MM.1S (cell line): ENCODE measurements at regions not wholly inside any gene's neighbourhood (a gene's known extent, or its start where the extent isn't known, plus 50 kb on each side); places are given as distances from the start of the nearest gene placed in this dataset.

ENCODE experiments used
- DNase-seq: peaks from one replicate; pipeline ENCODE4 v3.0.0-alpha.2; 2015
- H2AFZ ChIP-seq: fragments of 300-600 bp; sonication (generic); 2 replicates; pipeline ENCODE4 v1.6.0; 2016; ENCODE audit warnings: antibody characterized with exemption, low read length
- H3F3A ChIP-seq: fragments of 300-600 bp; sonication (generic); 2 replicates; pipeline ENCODE4 v1.6.1; 2016; ENCODE audit warnings: mild to moderate bottlenecking, antibody characterized with exemption, low read length, moderate library complexity, mixed read lengths; ENCODE audit not compliant: insufficient read depth
- H3K27ac ChIP-seq: fragments of 300-600 bp; sonication (generic); 2 replicates; pipeline ENCODE4 v1.5.1; 2016; ENCODE audit warnings: mild to moderate bottlenecking, low read length
- H3K27me3 ChIP-seq: fragments of 300-600 bp; sonication (generic); replicated peaks from 2 replicates; pipeline ENCODE4 v1.6.0; 2016; ENCODE audit warnings: low read length; ENCODE audit not compliant: insufficient read depth
- H3K36me3 ChIP-seq: fragments of 300-600 bp; sonication (generic); replicated peaks from 2 replicates; pipeline ENCODE4 v1.6.1; 2016; ENCODE audit warnings: mild to moderate bottlenecking, low read length, mixed read lengths; ENCODE audit not compliant: insufficient read depth
- H3K4me1 ChIP-seq: fragments of 300-600 bp; sonication (generic); 2 replicates; pipeline ENCODE4 v1.6.1; 2016; ENCODE audit warnings: low read length, mixed read lengths
- H3K4me2 ChIP-seq: fragments of 300-600 bp; sonication (generic); 2 replicates; pipeline ENCODE4 v1.6.0; 2016; ENCODE audit warnings: low read depth, low read length
- H3K4me3 ChIP-seq: fragments of 300-600 bp; sonication (generic); 2 replicates; pipeline ENCODE4 v1.5.1; 2016; ENCODE audit warnings: low read length, mixed read lengths
- H3K79me2 ChIP-seq: fragments of 300-600 bp; sonication (generic); 2 replicates; pipeline ENCODE4 v1.6.1; 2016; ENCODE audit warnings: mixed run types, low read length, mixed read lengths
- H3K9ac ChIP-seq: fragments of 300-600 bp; sonication (generic); 2 replicates; pipeline ENCODE4 v1.6.1; 2016; ENCODE audit warnings: low read length, mixed read lengths
- H3K9me2 ChIP-seq: fragments of 300-600 bp; sonication (generic); replicated peaks from 2 replicates; pipeline ENCODE4 v1.6.1; 2016; ENCODE audit warnings: mild to moderate bottlenecking, low read length, mixed read lengths; ENCODE audit not compliant: insufficient read depth
- H3K9me3 ChIP-seq: fragments of 300-600 bp; sonication (generic); replicated peaks from 2 replicates; pipeline ENCODE4 v1.6.1; 2016; ENCODE audit warnings: mild to moderate bottlenecking, low read length, mixed read lengths; ENCODE audit not compliant: insufficient read depth
- H4K20me1 ChIP-seq: fragments of 300-600 bp; sonication (generic); 2 replicates; pipeline ENCODE4 v1.6.1; 2016; ENCODE audit warnings: mild to moderate bottlenecking, low read length, moderate library complexity, mixed read lengths; ENCODE audit not compliant: insufficient read depth
- CTCF ChIP-seq: fragments of 300-600 bp; sonication (generic); IDR thresholded peaks from 2 replicates; pipeline ENCODE4 v1.5.1; 2016; ENCODE audit warnings: antibody characterized with exemption, low read length, mixed read lengths
- EZH2 ChIP-seq: fragments of 300-600 bp; sonication (generic); optimal IDR thresholded peaks from 2 replicates; pipeline ENCODE3; 2017; ENCODE audit warnings: low read depth, mild to moderate bottlenecking, antibody characterized with exemption, low read length, mixed read lengths
- EZH2phosphoT487 ChIP-seq: fragments of 300-600 bp; sonication (generic); IDR thresholded peaks from 2 replicates; pipeline ENCODE4 v1.6.1; 2018; ENCODE audit warnings: antibody characterized with exemption, low read length

DNA sequence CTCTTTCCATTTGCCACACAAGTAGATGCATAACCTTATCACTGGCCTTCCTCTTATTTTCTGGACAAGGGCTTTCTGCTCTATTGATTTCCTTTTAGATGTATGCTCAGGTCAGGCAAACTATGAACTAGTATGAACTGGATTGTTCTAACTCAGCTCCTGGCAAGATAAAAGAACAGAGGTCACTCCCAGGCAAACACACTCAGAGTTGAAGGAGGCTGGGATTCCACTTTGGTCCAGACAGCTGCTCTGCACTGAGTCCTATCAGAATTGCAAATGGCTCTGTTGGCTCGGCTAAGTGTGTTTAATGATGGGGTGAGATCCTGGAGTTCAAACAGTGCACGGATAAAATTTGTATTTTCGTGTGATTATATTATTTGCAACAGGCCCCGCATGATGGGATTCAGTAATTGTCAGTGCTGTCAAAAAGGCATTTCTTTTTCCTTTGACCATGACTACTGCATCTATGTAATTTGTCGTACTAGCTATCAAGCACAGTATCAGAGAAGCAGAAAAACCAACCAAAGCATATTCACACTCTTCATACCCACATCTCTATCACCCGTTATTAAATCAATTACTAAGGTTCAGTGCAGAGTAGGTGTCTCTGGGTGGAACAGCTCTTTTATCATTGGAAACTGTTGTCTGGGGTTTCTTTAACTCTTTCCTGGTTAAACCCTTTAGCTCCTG is 288.1 kb upstream of the PRKCQ start:
- H4K20me1 ChIP-seq, result no peaks in the 10 kb centered on the region
- H3K27ac ChIP-seq, result no peak overlapping the region
- no peak for DNase-seq
- H3K27me3 ChIP-seq, result no peaks in the 10 kb centered on the region
- no peak overlapping the region for H3K4me2 ChIP-seq
- no peaks in the 10 kb centered on the region for H3K4me1 ChIP-seq
- no peak overlapping the region for H2AFZ ChIP-seq
- no peaks in the 10 kb centered on the region for H3K36me3 ChIP-seq
- no peaks in the 10 kb centered on the region for H3K9me3 ChIP-seq
- TF ChIP-seq EZH2phosphoT487, result no peak
- TF ChIP-seq EZH2, result no peak
- TF ChIP-seq CTCF, result no peak
- no peaks in the 10 kb centered on the region for H3K79me2 ChIP-seq
- no peaks in the 10 kb centered on the region for H3K9me2 ChIP-seq
- H3K9ac ChIP-seq, result no peak overlapping the region
- no peak overlapping the region for H3K4me3 ChIP-seq
- no peaks in the 10 kb centered on the region for H3F3A ChIP-seq

- no peaks in the 10 kb centered on the region for H3K79me2 ChIP-seq
- H3K4me1 ChIP-seq, result no peaks in the 10 kb centered on the region
- no peak overlapping the region for H3K4me3 ChIP-seq
- H4K20me1 ChIP-seq, result no peaks in the 10 kb centered on the region
- no peaks in the 10 kb centered on the region for H3K9me3 ChIP-seq
- no peak for DNase-seq
- no peak for TF ChIP-seq CTCF
- no peak for TF ChIP-seq EZH2
- TF ChIP-seq EZH2phosphoT487, result no peak
- H3K4me2 ChIP-seq, result no peak overlapping the region
- H3K9me2 ChIP-seq, result no peaks in the 10 kb centered on the region
- no peaks in the 10 kb centered on the region for H3F3A ChIP-seq
- H3K36me3 ChIP-seq, result no peaks in the 10 kb centered on the region
- H3K27me3 ChIP-seq, result no peaks in the 10 kb centered on the region
- no peak overlapping the region for H2AFZ ChIP-seq
- H3K27ac ChIP-seq, result no peak overlapping the region
- H3K9ac ChIP-seq, result no peak overlapping the region
Measured at GRCh38 chr10:6866757-6867156, 286.7 kb upstream of the PRKCQ start.

- TF ChIP-seq EZH2, result no peak
- Histone ChIP-seq H3K79me2 (no peaks in the 10 kb centered on the region), H3K9me2 (no peaks in the 10 kb centered on the region), H2AFZ (no peak overlapping the region), H3K27me3 (no peaks in the 10 kb centered on the region), H3K4me2 (no peak overlapping the region), H3K27ac (no peak overlapping the region), H3K9me3 (no peaks in the 10 kb centered on the region), H3K9ac (no peak overlapping the region), H4K20me1 (no peaks in the 10 kb centered on the region), H3K4me1 (no peaks in the 10 kb centered on the region), H3K4me3 (no peak overlapping the region), H3K36me3 (no peaks in the 10 kb centered on the region), H3F3A (no peaks in the 10 kb centered on the region)
- no peak for DNase-seq
Measured at GRCh38 chr10:6864142-6864541, 284.1 kb upstream of the PRKCQ start.

DNA sequence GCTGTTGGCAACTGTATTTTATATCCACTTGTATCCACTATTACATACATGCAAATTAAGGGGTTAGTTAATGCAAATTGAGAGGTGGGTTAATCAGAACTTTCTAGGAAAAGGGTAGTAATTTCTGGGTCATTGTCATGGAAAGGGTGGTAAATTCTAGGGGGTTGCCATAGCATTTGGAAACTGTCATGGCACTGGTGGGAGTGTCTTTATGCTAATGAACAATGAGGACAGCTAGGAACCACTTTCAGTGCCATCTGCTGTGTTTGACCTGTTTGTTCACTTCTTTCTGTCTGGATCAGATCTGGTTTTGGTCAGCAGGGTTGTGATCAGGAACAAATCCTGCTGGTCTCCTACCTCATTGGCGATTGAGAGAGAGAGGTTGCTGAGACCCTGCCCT is 283.3 kb upstream of the PRKCQ start:
- Histone ChIP-seq H3K4me1 (no peaks in the 10 kb centered on the region), H3F3A (no peaks in the 10 kb centered on the region), H4K20me1 (no peaks in the 10 kb centered on the region), H3K79me2 (no peaks in the 10 kb centered on the region), H3K9me3 (no peaks in the 10 kb centered on the region), H3K27ac (no peak overlapping the region), H3K9ac (no peak overlapping the region), H2AFZ (no peak overlapping the region), H3K4me2 (no peak overlapping the region), H3K9me2 (no peaks in the 10 kb centered on the region), H3K27me3 (no peaks in the 10 kb centered on the region), H3K4me3 (no peak overlapping the region), H3K36me3 (no peaks in the 10 kb centered on the region)
- no peak for DNase-seq
- no peak for TF ChIP-seq EZH2phosphoT487
- TF ChIP-seq CTCF, result no peak
- no peak for TF ChIP-seq EZH2
